ENCODE measurements at regions not wholly inside any gene's neighbourhood (a gene's known extent, or its start where the extent isn't known, plus 50 kb on each side); places are given as distances from the start of the nearest gene placed in this dataset.
"Not testable (repeated sequence)": the region's sequence is repeated elsewhere in the genome, so short reads cannot be mapped to it uniquely, and the experiment has no call there.

GRCh38 chr16:26985100-26986065, 81.3 kb upstream of the C16orf82 start:
- H3K9ac ChIP-seq (ENCODE audit: low read depth in 1 of 2, low read length in 2 of 2), result no peak overlapping the region
- no peaks in the 10 kb centered on the region for H3K27me3 ChIP-seq (ENCODE audit: control insufficient read depth in 2 of 2, insufficient read depth in 2 of 2, low read length in 2 of 2)
- H3K9me3 ChIP-seq (ENCODE audit: control insufficient read depth in 2 of 2, low read length in 2 of 2), result no peaks in the 10 kb centered on the region
- no peaks in the 10 kb centered on the region for H3K4me1 ChIP-seq (ENCODE audit: control insufficient read depth in 2 of 2, insufficient read depth in 2 of 2, low read length in 2 of 2)
- H3K4me3 ChIP-seq (ENCODE audit: low read length in 2 of 2), result no peak overlapping the region
- no peaks in the 10 kb centered on the region for H3K36me3 ChIP-seq (ENCODE audit: control insufficient read depth in 2 of 2, insufficient read depth in 2 of 2, low read length in 2 of 2)
- no peak overlapping the region for H3K27ac ChIP-seq (ENCODE audit: low read depth in 2 of 2, low read length in 2 of 2)

- peak overlapping the region in 1 of 2 donors; percentile 37 for H3K27ac ChIP-seq (ENCODE audit: low read depth in 2 of 2, low read length in 2 of 2)
- H3K36me3 ChIP-seq (ENCODE audit: control insufficient read depth in 2 of 2, insufficient read depth in 2 of 2, low read length in 2 of 2), result no peaks in the 10 kb centered on the region
- no peaks in the 10 kb centered on the region for H3K4me1 ChIP-seq (ENCODE audit: control insufficient read depth in 2 of 2, insufficient read depth in 2 of 2, low read length in 2 of 2)
- H3K9me3 ChIP-seq (ENCODE audit: control insufficient read depth in 2 of 2, low read length in 2 of 2), result no peaks in the 10 kb centered on the region
- H3K27me3 ChIP-seq (ENCODE audit: control insufficient read depth in 2 of 2, insufficient read depth in 2 of 2, low read length in 2 of 2), result no peaks in the 10 kb centered on the region
- H3K9ac ChIP-seq (ENCODE audit: low read depth in 1 of 2, low read length in 2 of 2), result no peak overlapping the region
- H3K4me3 ChIP-seq (ENCODE audit: low read length in 2 of 2), result no peak overlapping the region
Observed at GRCh38 chr16:26987597-26988010, 79.1 kb upstream of the C16orf82 start.

- no peaks in the 10 kb centered on the region for H3K9me3 ChIP-seq (ENCODE audit: control insufficient read depth in 2 of 2, low read length in 2 of 2)
- H3K4me3 ChIP-seq (ENCODE audit: low read length in 2 of 2), result no peak overlapping the region
- no peaks in the 10 kb centered on the region for H3K27me3 ChIP-seq (ENCODE audit: control insufficient read depth in 2 of 2, insufficient read depth in 2 of 2, low read length in 2 of 2)
- H3K9ac ChIP-seq (ENCODE audit: low read depth in 1 of 2, low read length in 2 of 2), result no peak overlapping the region
- no peaks in the 10 kb centered on the region for H3K36me3 ChIP-seq (ENCODE audit: control insufficient read depth in 2 of 2, insufficient read depth in 2 of 2, low read length in 2 of 2)
- no peak overlapping the region for H3K27ac ChIP-seq (ENCODE audit: low read depth in 2 of 2, low read length in 2 of 2)
- no peaks in the 10 kb centered on the region for H3K4me1 ChIP-seq (ENCODE audit: control insufficient read depth in 2 of 2, insufficient read depth in 2 of 2, low read length in 2 of 2)
Observed at GRCh38 chr16:26988186-26988585, 78.5 kb upstream of the C16orf82 start.

- H3K4me1 ChIP-seq (ENCODE audit: control insufficient read depth in 2 of 2, insufficient read depth in 2 of 2, low read length in 2 of 2); H3K9ac ChIP-seq (ENCODE audit: low read depth in 1 of 2, low read length in 2 of 2); H3K9me3 ChIP-seq (ENCODE audit: control insufficient read depth in 2 of 2, low read length in 2 of 2); H3K36me3 ChIP-seq (ENCODE audit: control insufficient read depth in 2 of 2, insufficient read depth in 2 of 2, low read length in 2 of 2); H3K4me3 ChIP-seq (ENCODE audit: low read length in 2 of 2); H3K27me3 ChIP-seq (ENCODE audit: control insufficient read depth in 2 of 2, insufficient read depth in 2 of 2, low read length in 2 of 2); H3K27ac ChIP-seq (ENCODE audit: low read depth in 2 of 2, low read length in 2 of 2): not testable (repeated sequence)
Observed at GRCh38 chr16:26990384-26991120, 76.2 kb upstream of the C16orf82 start.

GRCh38 chr16:26992666-26993349, 73.9 kb upstream of the C16orf82 start:
- Histone ChIP-seq H3K9me3 (ENCODE audit: control insufficient read depth in 2 of 2, low read length in 2 of 2) (no peaks in the 10 kb centered on the region), H3K27me3 (ENCODE audit: control insufficient read depth in 2 of 2, insufficient read depth in 2 of 2, low read length in 2 of 2) (no peaks in the 10 kb centered on the region), H3K4me3 (ENCODE audit: low read length in 2 of 2) (no peak overlapping the region), H3K27ac (ENCODE audit: low read depth in 2 of 2, low read length in 2 of 2) (no peak overlapping the region), H3K9ac (ENCODE audit: low read depth in 1 of 2, low read length in 2 of 2) (no peak overlapping the region), H3K36me3 (ENCODE audit: control insufficient read depth in 2 of 2, insufficient read depth in 2 of 2, low read length in 2 of 2) (no peaks in the 10 kb centered on the region), H3K4me1 (ENCODE audit: control insufficient read depth in 2 of 2, insufficient read depth in 2 of 2, low read length in 2 of 2) (no peaks in the 10 kb centered on the region)

- H3K4me3 ChIP-seq (ENCODE audit: low read length in 2 of 2), result no peak overlapping the region
- no peak overlapping the region for H3K9ac ChIP-seq (ENCODE audit: low read depth in 1 of 2, low read length in 2 of 2)
- no peak overlapping the region for H3K27ac ChIP-seq (ENCODE audit: low read depth in 2 of 2, low read length in 2 of 2)
- H3K4me1 ChIP-seq (ENCODE audit: control insufficient read depth in 2 of 2, insufficient read depth in 2 of 2, low read length in 2 of 2), result no peaks in the 10 kb centered on the region
- no peaks in the 10 kb centered on the region for H3K36me3 ChIP-seq (ENCODE audit: control insufficient read depth in 2 of 2, insufficient read depth in 2 of 2, low read length in 2 of 2)
- H3K9me3 ChIP-seq (ENCODE audit: control insufficient read depth in 2 of 2, low read length in 2 of 2), result no peaks in the 10 kb centered on the region
- no peaks in the 10 kb centered on the region for H3K27me3 ChIP-seq (ENCODE audit: control insufficient read depth in 2 of 2, insufficient read depth in 2 of 2, low read length in 2 of 2)
Observed at GRCh38 chr16:26993511-26993910, 73.2 kb upstream of the C16orf82 start.

- no peak overlapping the region for H3K27ac ChIP-seq (ENCODE audit: low read depth in 2 of 2, low read length in 2 of 2)
- H3K4me1 ChIP-seq (ENCODE audit: control insufficient read depth in 2 of 2, insufficient read depth in 2 of 2, low read length in 2 of 2), result no peaks in the 10 kb centered on the region
- H3K9ac ChIP-seq (ENCODE audit: low read depth in 1 of 2, low read length in 2 of 2), result no peak overlapping the region
- no peak overlapping the region for H3K4me3 ChIP-seq (ENCODE audit: low read length in 2 of 2)
- H3K27me3 ChIP-seq (ENCODE audit: control insufficient read depth in 2 of 2, insufficient read depth in 2 of 2, low read length in 2 of 2), result no peaks in the 10 kb centered on the region
- no peaks in the 10 kb centered on the region for H3K36me3 ChIP-seq (ENCODE audit: control insufficient read depth in 2 of 2, insufficient read depth in 2 of 2, low read length in 2 of 2)
- H3K9me3 ChIP-seq (ENCODE audit: control insufficient read depth in 2 of 2, low read length in 2 of 2), result no peaks in the 10 kb centered on the region
Observed at GRCh38 chr16:26993963-26994362, 72.8 kb upstream of the C16orf82 start.

GRCh38 chr16:26995522-26995921, 71.2 kb upstream of the C16orf82 start:
- Histone ChIP-seq H3K9me3 (ENCODE audit: control insufficient read depth in 2 of 2, low read length in 2 of 2) (no peaks in the 10 kb centered on the region), H3K27me3 (ENCODE audit: control insufficient read depth in 2 of 2, insufficient read depth in 2 of 2, low read length in 2 of 2) (no peaks in the 10 kb centered on the region), H3K27ac (ENCODE audit: low read depth in 2 of 2, low read length in 2 of 2) (no peak overlapping the region), H3K9ac (ENCODE audit: low read depth in 1 of 2, low read length in 2 of 2) (no peak overlapping the region), H3K4me1 (ENCODE audit: control insufficient read depth in 2 of 2, insufficient read depth in 2 of 2, low read length in 2 of 2) (no peaks in the 10 kb centered on the region), H3K4me3 (ENCODE audit: low read length in 2 of 2) (no peak overlapping the region), H3K36me3 (ENCODE audit: control insufficient read depth in 2 of 2, insufficient read depth in 2 of 2, low read length in 2 of 2) (no peaks in the 10 kb centered on the region)

- Histone ChIP-seq H3K4me1 (ENCODE audit: control insufficient read depth in 2 of 2, insufficient read depth in 2 of 2, low read length in 2 of 2) (no peaks in the 10 kb centered on the region), H3K9ac (ENCODE audit: low read depth in 1 of 2, low read length in 2 of 2) (no peak overlapping the region), H3K27ac (ENCODE audit: low read depth in 2 of 2, low read length in 2 of 2) (no peak overlapping the region), H3K27me3 (ENCODE audit: control insufficient read depth in 2 of 2, insufficient read depth in 2 of 2, low read length in 2 of 2) (no peaks in the 10 kb centered on the region), H3K4me3 (ENCODE audit: low read length in 2 of 2) (no peak overlapping the region), H3K36me3 (ENCODE audit: control insufficient read depth in 2 of 2, insufficient read depth in 2 of 2, low read length in 2 of 2) (no peaks in the 10 kb centered on the region), H3K9me3 (ENCODE audit: control insufficient read depth in 2 of 2, low read length in 2 of 2) (no peaks in the 10 kb centered on the region)
Observed at GRCh38 chr16:27005386-27005785, 61.3 kb upstream of the C16orf82 start.

Measured in mucosa of rectum (tissue), 2 donors.